ENCODE measurements at regions not wholly inside any gene's neighbourhood (a gene's known extent, or its start where the extent isn't known, plus 50 kb on each side); places are given as distances from the start of the nearest gene placed in this dataset.

DNA sequence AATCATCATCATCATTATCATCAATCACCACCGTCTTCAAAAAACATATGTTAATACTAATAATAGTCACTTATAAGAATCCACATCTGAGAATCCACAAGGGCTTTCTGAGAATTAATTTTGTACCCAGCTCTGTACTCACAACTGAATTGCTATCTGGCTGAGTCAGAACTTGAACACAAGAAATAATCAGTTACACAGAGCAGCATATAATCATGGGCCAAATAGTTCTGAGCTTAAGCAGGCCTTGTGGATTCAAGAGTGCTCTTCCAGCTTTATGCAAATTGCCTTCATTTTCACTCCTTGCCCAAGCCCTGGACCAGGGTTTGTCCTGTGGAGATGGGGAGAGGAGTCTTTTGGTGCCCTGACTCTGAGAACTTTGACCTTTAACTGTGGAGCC, 304.5 kb downstream of the ZNF248 start:
- TF ChIP-seq YY1 (IDR thresholded peaks at IDR 0.05; ENCODE audit: insufficient read depth, insufficient read length) (no peak), SUZ12 (IDR thresholded peaks at IDR 0.05; ENCODE audit: extremely low read depth, insufficient read depth, insufficient read length) (no peak), ZNF274 (IDR thresholded peaks at IDR 0.05; ENCODE audit: low read depth, low read length) (no peak)

All from NT2/D1 (cell line).